Adrenal gland (tissue), 9 donors: ENCODE measurements at regions not wholly inside any gene's neighbourhood (a gene's known extent, or its start where the extent isn't known, plus 50 kb on each side); places are given as distances from the start of the nearest gene placed in this dataset.
A peak's percentile ranks its signal among the peaks of the same experiment; 100 is the strongest.
"Not testable (repeated sequence)": the region's sequence is repeated elsewhere in the genome, so short reads cannot be mapped to it uniquely, and the experiment has no call there.

Source experiments
- DNase-seq, 7 donors: peaks; one replicate each; pipeline ENCODE4 v3.0.0-alpha.2; 2019 to 2020
- H3K27ac ChIP-seq, 5 donors: fragments of 200-600 bp; sonication (generic) in 4 of 5; 1 replicate in 3 of 5; 2 replicates in 2 of 5; pipeline versions ENCODE4 v1.5.1 to v1.8.0; 2016 to 2020; ENCODE audit warnings: mild to moderate bottlenecking in 1 of 5
- H3K27me3 ChIP-seq: fragments of 200-600 bp; 2 replicates; pipeline ENCODE4 v1.8.0; 2021
- H3K36me3 ChIP-seq, 2 donors: fragments of 200-600 bp; replicated peaks in 1 of 2; 1 replicate in 1 of 2; 2 replicates in 1 of 2; pipeline versions ENCODE4 v1.5.1 to v1.8.0; 2018 to 2022
- H3K4me1 ChIP-seq, 2 donors: fragments of 200-600 bp; replicated peaks in 1 of 2; 1 replicate in 1 of 2; 2 replicates in 1 of 2; pipeline versions ENCODE4 v1.5.1 to v1.8.0; 2018 to 2021
- H3K4me3 ChIP-seq, 4 donors: fragments of 200-600 bp; sonication (generic) in 3 of 4; one replicate each; pipeline ENCODE4 v1.5.1; 2016 to 2018
- H3K9me3 ChIP-seq, 3 donors: fragments of 200-600 bp; sonication (generic) in 1 of 3; replicated peaks in 1 of 3; 1 replicate in 2 of 3; 2 replicates in 1 of 3; pipeline versions ENCODE4 v1.5.1 to v1.8.0; 2016 to 2021
- POLR2A ChIP-seq, 2 donors: fragments of 450-650 bp; IDR thresholded peaks; one replicate each; pipeline ENCODE4 v1.6.1; 2017; ENCODE audit warnings: antibody characterized with exemption in 2 of 2, mild to moderate bottlenecking in 2 of 2, moderate library complexity in 1 of 2
- WGBS, 4 donors: extraction: QIAGEN DNeasy Blood & Tissue Kit in 2 of 4; methylation state at CpG; one replicate each; pipeline versions ENCODE4 v1.1.5 to v1.1.7; 2013 to 2017; 5-methylcytosine and 5-hydroxymethylcytosine counted together
- intact Hi-C, 2 donors: fragments of 100-400 bp; cut with DNase I; formaldehyde crosslinking; loops; one replicate each; pipeline versions ENCODE4 v1.14.1 to v1.15.0; 2022 to 2023
- TF ChIP-seq, protein P1 (sequence below), 6 experiments: fragments of 450-650 bp in 4 of 6; fragments of 200-600 bp in 2 of 6; sonication (generic) in 1 of 6; IDR thresholded peaks; 1 replicate in 5 of 6; 2 replicates in 1 of 6; pipeline versions ENCODE4 v1.5.1 to v1.8.0; 2016 to 2021; ENCODE audit warnings: antibody characterized with exemption in 6 of 6, mild to moderate bottlenecking in 2 of 6, moderate library complexity in 1 of 6
- donor health status: healthy with polysubstance abuse.
- donor health status: Bipolar disorder and iron deficiency.
- donor health status: DM: yes; HTN: yes; CAD: no.
- donor health status: DM: no; HTN: no; CAD: no.
- donor health status: DM: no; HTN: no; CAD: no.

GRCh38 chr11:38384568-38384967, 1786.5 kb upstream of the RAG2 start:
- 52 to 71% (median 57%) methylated on average over 4 of the region's 4 CpGs for WGBS, 4 donors
- no peaks in the 10 kb centered on the region for H3K9me3 ChIP-seq
- H3K27me3 ChIP-seq = no peaks in the 10 kb centered on the region
- H3K36me3 ChIP-seq = no peaks in the 10 kb centered on the region
- intact Hi-C loops = no loop called here
- DNase-seq = peak in 1 of 7 donors; percentile 7
- TF ChIP-seq, protein P1, sequence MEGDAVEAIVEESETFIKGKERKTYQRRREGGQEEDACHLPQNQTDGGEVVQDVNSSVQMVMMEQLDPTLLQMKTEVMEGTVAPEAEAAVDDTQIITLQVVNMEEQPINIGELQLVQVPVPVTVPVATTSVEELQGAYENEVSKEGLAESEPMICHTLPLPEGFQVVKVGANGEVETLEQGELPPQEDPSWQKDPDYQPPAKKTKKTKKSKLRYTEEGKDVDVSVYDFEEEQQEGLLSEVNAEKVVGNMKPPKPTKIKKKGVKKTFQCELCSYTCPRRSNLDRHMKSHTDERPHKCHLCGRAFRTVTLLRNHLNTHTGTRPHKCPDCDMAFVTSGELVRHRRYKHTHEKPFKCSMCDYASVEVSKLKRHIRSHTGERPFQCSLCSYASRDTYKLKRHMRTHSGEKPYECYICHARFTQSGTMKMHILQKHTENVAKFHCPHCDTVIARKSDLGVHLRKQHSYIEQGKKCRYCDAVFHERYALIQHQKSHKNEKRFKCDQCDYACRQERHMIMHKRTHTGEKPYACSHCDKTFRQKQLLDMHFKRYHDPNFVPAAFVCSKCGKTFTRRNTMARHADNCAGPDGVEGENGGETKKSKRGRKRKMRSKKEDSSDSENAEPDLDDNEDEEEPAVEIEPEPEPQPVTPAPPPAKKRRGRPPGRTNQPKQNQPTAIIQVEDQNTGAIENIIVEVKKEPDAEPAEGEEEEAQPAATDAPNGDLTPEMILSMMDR (IDR thresholded peaks at IDR 0.05) = no peak
- TF ChIP-seq POLR2A (IDR thresholded peaks at IDR 0.05) = no peak
- H3K4me3 ChIP-seq = no peak overlapping the region
- no peak overlapping the region for H3K27ac ChIP-seq
- H3K4me1 ChIP-seq = no peaks in the 10 kb centered on the region

DNA sequence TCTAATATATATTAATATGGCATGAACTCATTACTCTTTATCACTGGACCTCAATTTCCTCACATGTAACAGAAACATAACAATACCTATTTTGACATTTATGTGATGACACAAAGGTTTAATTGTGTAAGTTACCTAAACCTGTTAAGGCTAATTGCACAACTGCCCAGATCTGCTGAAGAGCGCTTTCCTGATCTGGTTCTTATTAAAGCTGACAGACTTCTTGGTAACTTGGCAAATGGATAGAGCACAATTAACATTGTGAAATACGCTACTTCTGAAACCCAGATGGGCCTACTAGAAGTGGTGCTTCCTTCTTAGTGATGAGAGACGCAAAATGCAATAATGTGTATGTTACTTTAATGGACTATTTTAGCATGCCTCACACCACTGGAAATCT, 1767.2 kb upstream of the RAG2 start:
- no peak for DNase-seq
- no peaks in the 10 kb centered on the region for H3K36me3 ChIP-seq
- no peak overlapping the region for H3K4me3 ChIP-seq
- H3K27me3 ChIP-seq = no peaks in the 10 kb centered on the region
- no peaks in the 10 kb centered on the region for H3K9me3 ChIP-seq
- H3K4me1 ChIP-seq = no peaks in the 10 kb centered on the region
- intact Hi-C loops = no loop called here
- 85 to 98% (median 92%) methylated on average over 3 of the region's 3 CpGs for WGBS, 4 donors
- H3K27ac ChIP-seq = no peak overlapping the region
- TF ChIP-seq POLR2A (IDR thresholded peaks at IDR 0.05) = no peak
- TF ChIP-seq, protein P1 (IDR thresholded peaks at IDR 0.05) = no peak

- Histone ChIP-seq H3K4me1 (no peaks in the 10 kb centered on the region), H3K27me3 (no peaks in the 10 kb centered on the region), H3K4me3 (no peak overlapping the region), H3K36me3 (no peaks in the 10 kb centered on the region), H3K9me3 (peaks cover 0 to 18% (median 5%) of the 10 kb centered on the region in 3 donors), H3K27ac (no peak overlapping the region)
- no peak for TF ChIP-seq POLR2A (IDR thresholded peaks at IDR 0.05)
- TF ChIP-seq, protein P1 (IDR thresholded peaks at IDR 0.05) = no peak
- intact Hi-C loops = no loop called here
- 84 to 88% (median 87%) methylated on average over 2 of the region's 2 CpGs for WGBS, 4 donors
- no peak for DNase-seq
These were observed 1758.2 kb upstream of the RAG2 start for GRCh38 chr11:38356255-38356654.

GRCh38 chr11:38345286-38345685, 1747.2 kb upstream of the RAG2 start:
- H3K9me3 ChIP-seq = no peaks in the 10 kb centered on the region
- no peaks in the 10 kb centered on the region for H3K27me3 ChIP-seq
- H3K4me1 ChIP-seq = no peaks in the 10 kb centered on the region
- intact Hi-C loops = no loop called here
- TF ChIP-seq POLR2A (IDR thresholded peaks at IDR 0.05) = no peak
- TF ChIP-seq, protein P1 (IDR thresholded peaks at IDR 0.05) = no peak
- H3K36me3 ChIP-seq = no peaks in the 10 kb centered on the region
- DNase-seq = no peak
- H3K4me3 ChIP-seq = no peak overlapping the region
- no peak overlapping the region for H3K27ac ChIP-seq
- 83 to 96% (median 92%) methylated on average over 3 of the region's 3 CpGs for WGBS, 4 donors

DNA sequence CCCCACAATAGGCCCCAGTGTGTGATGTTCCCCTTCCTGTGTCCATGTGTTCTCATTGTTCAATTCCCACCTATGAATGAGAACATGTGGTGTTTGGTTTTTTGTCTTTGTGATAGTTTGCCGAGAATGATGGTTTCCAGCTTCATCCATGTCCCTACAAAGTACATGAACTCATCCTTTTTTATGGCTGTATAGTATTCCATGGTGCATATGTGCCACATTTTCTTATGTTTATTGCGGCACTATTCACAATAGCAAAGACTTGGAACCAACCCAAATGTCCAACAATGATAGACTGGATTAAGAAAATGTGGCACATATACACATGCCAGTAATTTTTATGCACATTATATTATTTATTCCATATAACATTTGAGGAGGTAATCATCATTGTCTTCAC, 1743.6 kb upstream of the RAG2 start:
- H3K27ac ChIP-seq, H3K4me3 ChIP-seq, H3K36me3 ChIP-seq, H3K9me3 ChIP-seq, H3K4me1 ChIP-seq, H3K27me3 ChIP-seq, DNase-seq, intact Hi-C loops: not testable (repeated sequence)
- WGBS, 4 donors = 90 to 97% (median 94%) methylated on average over 2 of the region's 2 CpGs
